ENCODE measurements at regions not wholly inside any gene's neighbourhood (a gene's known extent, or its start where the extent isn't known, plus 50 kb on each side); places are given as distances from the start of the nearest gene placed in this dataset.

DNA sequence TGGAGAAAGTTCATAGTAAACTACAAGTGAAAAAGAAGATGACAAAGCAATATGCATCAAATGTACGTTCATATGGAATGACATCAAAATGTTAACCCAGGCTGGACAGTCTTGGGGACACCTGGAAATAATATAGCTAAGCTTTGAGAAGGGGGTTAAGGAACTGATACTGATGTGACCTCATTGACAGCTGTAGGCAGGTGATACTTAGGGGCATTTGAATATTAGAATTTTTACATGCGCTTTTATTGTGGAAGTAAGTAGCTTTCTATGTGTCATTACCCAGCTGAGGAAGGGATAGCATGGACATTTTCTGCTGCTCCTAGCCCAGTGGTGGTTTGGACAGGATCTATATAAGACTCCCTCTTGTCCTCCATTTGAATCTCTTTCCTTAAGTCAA, 299.7 kb downstream of the CWC27 start:
- DNase-seq (ENCODE audit: low spot score): no peak

DNA sequence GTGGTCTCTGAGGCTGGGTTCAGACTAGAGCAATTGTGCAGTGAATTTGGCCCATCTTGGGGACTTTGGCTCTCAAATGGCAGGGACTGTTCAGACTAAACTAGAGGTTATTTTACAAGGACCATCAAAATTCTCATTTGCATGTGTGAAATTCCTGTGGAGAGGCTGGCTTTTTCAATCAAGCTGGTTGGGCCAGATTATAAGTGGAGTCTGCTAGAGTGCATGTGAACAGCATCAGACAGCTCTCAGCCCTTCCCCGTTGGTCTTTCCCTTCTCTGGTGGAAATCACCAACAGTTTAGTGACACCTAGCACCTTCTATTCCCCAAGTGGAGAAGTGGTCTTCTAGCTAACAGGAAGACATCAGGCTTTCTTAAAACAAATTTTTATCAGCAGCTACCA, 301.3 kb downstream of the CWC27 start:
- DNase-seq (ENCODE audit: low spot score): no peak

DNA sequence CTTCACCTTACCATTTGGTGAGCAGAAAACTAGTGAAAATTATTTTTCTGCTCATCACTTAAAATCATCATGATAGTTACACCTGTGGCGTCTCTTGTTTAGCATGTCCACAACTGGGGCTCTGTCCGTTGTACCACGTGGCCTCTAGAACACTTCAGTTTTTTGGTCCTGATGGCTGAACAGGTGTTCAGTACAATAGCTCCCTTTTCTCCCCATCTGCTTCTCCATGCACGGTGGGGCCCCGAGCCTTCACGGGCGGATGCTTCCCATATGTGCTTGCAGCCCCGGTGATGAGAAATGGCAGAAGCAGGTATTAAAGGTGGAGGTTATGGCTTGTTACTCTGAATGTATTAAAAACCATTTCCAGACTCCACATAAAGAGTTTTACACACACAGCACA, 304.1 kb downstream of the CWC27 start:
- DNase-seq (ENCODE audit: low spot score): no peak

DNA sequence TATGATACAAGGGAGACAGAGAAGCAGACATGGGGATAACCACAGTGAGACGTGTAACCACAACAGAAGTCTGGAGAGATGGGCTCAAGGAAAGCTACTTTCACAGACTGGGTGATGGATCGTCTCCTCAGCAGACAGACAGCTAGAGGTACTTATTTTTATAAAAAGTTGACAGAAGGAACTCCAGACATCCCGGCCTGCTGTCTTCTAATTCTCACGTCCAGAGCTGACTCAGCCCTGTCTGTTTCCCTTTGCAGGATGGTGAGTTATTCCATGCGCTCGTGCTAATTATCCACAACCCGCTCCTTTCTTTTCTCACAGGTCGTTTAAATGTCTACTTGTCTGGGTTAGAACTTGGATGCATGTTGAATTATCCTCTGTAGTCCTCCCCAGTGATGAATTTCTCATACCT, 304.5 kb downstream of the CWC27 start:
- no peak for DNase-seq (ENCODE audit: low spot score)

DNA sequence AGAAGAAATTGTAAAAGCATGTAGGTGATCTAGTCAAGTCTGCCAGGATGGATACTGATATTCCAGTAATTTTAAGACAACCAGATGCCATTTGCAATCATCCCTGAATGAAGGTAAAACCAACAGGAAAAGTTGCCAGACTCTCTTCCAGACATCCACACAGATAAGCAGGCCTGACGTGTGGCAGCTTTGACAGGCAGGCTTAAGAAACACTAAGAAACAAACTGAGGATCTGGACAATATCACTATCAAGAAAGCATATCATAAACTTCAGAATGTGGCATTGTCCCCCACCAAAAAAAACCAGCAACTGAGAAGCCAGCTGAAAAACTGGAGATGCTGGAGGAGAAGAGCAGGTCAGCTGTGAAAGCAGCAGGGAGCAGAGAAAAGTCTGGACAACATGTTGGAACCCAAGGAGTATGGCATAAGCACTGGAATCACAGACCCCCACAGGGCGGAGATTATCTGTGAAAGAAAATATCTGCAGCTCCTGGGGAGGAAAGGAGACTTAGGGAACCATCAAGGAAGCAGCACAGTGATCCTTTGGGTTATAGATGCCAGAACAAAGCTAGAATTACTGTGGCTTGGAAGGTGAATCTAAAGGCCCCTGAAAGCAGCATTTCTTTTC, 307.0 kb downstream of the CWC27 start:
- no peak for DNase-seq (ENCODE audit: low spot score)

DNA sequence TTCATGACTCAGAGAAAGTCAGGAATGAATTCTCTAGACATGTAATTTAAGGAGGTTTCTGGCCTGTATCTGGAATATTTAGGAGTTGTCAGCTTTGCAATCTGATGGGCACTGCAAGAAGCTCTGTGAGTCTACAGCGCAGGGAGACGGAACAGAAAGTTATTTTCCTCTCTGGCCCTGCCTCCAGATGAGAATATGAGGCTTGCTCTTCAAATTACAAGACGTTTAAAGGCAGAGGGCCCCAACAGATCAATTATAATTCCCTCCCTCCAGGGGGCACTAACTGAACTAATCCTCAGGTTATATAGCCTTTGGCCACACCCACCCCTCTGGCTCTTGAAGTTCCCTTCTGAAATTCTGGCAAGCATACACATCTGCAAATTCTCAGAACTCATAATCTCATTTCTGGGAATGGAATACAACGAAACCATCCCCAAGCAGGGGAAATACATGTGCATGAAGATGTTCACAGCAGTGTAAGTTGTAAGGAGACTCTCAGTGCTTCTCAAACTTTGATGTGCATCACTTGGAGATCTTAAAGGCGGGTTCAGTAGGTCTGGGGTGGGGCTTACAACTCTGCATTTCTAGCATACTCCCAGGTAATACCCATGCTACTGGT, 307.6 kb downstream of the CWC27 start:
- DNase-seq (ENCODE audit: low spot score): peak; percentile 12

DNA sequence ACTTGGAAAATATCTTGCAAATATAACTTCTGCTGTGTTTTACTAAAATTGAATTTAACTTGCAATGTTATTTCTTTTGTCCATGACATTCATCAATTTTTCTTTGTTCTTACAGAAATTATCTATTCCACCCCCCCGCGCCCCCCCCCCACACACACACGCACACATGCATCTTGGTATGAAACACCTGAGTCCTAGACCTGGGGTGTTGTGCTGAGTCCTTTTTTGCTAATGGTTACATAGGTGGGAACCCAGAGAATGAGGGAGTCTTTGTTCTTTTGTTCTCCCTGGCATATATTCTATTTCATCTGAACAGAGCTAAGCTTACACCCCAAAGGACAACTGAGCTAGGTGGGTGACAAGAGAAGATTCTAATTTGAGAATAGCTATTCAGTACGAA, 308.9 kb downstream of the CWC27 start:
- no peak for DNase-seq (ENCODE audit: low spot score)

DNA sequence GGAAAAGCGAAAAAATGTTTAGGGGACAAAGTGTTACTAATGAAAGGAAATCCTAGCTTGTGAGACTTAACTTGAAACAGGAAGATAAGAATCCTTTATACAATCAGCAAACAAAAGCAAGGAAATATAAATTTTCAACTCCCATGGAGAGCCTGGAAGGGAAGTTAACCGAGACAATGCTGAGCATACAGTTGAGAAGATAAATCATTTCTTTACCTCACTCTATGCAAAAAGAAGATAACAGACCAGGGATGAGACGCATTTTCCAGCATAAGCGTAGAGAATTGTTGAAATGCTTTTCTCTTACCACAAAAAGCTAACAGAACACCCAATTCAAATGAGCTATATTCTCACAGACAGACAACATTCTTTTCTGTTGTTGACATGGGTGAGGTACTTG, 309.6 kb downstream of the CWC27 start:
- no peak for DNase-seq (ENCODE audit: low spot score)

DNA sequence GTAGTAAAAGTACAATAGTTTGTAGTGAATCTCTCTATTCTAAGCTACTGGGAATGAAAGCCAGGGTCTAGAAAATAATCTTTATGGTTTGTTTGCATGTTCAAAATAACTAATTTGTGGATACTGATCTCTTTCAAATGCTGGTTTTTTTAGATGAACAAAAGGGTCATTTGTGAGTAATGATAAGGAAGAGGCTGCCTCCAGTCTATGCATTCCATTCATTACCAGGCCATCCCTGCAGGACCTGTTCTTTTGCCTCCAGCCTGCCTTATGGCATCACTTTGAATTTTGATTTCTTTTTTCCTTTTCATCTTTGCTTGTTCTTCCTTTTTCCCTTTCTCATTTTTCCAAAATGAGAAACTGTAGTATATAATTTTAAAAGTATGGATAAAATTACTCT, 312.3 kb downstream of the CWC27 start:
- no peak for DNase-seq (ENCODE audit: low spot score)

DNA sequence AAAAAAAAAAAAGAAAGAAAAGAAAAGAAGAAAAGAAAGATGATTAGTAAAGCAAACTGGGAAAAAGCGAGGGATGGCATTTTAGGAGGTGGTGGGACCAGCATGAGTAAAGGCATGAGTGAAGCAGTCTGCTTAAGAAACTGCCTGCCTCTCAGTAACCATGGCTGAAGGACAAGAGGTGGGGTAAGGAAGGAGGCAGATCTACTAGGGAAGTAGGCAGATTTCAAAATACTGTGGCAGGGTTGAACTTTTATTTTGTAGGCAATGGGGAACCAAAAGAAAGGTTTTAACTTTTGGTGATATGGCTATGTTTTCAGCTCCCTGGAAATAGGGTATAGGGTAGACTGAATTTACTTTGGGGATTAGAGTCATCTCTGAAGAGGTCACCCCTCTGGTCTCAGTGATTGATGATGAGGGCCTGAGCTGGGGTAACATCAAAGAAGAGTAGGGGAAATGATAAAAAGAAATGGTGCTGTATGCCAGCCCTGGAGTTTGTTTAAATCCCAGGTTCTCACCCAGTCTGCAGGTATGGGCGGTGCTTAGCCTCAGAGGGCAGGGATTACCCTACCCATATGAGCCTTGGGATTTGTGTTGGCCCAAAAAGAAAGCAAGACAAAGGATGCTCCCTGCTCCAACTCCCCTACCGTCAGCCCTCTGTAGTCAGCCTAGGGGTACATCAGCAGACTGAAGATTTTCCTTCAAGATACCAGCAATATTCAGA, 316.2 kb downstream of the CWC27 start:
- no peak for DNase-seq (ENCODE audit: low spot score)

DNA sequence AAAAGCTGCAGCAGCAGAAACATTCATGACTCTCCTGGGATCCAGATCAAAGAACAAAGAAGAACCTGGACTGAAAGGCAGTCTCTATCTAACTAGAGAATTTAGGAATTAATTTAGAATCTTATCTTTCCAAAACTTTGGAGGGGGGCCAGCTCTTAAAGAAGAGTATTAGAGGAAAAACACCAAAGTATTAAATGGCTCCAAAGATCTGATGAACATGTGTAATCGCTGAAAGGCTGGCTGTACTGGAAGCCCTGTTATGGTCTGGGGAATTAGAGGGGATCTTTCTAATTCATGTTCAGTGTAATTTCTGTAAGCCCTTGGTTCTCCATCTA, 316.8 kb downstream of the CWC27 start:
- no peak for DNase-seq (ENCODE audit: low spot score)

DNA sequence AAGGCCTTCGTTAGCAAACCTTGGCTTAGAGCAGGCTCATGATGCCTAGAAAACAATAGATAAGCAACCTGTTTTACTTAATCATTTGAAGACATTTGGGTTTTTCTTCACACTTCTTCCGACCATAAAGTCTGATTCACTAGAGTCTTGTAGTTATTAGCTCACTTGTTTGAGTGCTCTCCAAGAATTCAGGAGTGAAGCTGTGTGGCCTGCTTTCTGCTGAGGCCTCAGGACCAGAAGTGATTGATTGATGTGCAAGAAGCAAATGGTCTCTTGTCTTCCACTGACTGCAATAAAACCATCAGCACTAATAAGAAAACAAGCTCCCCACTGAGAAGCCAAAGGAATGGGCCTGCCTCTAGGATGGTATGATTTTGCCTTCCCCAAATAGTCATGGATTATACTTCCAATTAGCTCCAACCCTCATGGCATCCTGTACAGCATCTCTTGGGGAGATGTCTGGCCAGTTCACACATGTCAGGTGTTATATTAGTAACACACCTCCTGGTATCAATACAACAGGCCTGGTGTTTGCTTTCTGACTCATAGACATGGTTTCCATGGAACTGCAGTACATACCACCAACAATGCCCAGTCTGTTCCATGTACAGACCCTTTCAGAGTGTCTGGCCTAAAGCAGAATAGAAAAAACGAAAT, 317.6 kb downstream of the CWC27 start:
- DNase-seq (ENCODE audit: low spot score): no peak

DNA sequence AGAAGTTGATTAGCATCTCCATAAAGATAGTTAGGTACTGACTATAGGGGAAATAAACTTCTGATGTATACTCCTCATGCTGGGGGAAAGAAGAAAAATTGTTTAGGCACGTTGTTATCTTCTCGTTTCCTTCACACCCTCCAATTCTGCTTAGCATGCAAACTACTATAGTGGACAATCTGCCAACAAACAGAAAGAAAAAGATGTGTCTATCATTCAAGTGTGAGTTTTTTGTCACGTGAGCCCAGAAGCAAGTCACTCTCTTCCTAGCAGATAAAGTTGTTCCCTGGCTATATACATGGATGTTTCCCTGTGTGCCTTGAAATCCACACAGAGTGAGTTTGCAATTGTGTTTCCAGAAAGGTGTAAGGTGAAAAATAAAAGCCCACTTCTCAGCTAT, 318.4 kb downstream of the CWC27 start:
- no peak for DNase-seq (ENCODE audit: low spot score)

DNA sequence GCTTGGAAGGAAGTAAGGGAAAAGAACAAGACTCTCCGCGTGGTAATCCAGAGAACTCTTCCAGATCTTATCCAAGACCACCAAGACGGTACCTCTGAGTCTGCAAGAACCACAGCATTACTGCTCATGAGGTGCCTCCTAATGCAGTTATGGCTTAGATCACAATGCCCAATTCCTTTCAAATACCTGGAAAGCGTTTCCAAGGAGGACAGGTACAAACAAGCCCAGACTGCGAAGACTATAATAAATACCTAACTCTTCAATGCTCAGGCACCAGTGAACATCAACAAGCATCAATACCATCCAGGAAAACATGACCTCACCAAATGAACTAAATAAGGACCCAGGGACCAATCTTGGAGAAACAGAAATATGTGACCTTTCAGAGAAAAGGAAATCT, 325.5 kb downstream of the CWC27 start:
- no peak for DNase-seq (ENCODE audit: low spot score)

DNA sequence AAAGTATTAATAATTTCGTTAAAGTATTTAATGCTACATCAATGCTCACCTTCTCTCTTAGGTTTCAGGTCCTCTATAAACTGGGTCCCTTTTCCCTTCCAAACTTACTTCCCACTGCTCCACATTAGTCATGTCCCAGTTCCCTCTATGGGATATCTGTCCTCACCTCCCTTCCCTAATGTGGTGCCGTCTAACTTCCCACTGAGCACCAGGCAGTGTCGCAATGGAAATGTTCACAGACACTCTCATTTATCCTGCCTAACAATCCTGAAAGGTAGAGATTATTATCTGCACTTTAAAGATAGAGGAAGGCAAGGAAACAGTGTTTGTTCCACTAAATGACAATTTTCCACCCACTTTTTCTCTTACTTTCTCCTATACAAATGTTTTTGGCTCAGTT, 329.7 kb downstream of the CWC27 start:
- peak; percentile 17 for DNase-seq (ENCODE audit: low spot score)

All from HuH-7 (cell line).